Kidney epithelial cell (primary cell): ENCODE measurements at regions not wholly inside any gene's neighbourhood (a gene's known extent, or its start where the extent isn't known, plus 50 kb on each side); places are given as distances from the start of the nearest gene placed in this dataset.
A peak's percentile ranks its signal among the peaks of the same experiment; 100 is the strongest.

Experiments used
- DNase-seq: peaks from one replicate; pipeline ENCODE4 v3.0.0-alpha.2; 2010; ENCODE audit warnings: low read depth
- H3K27me3 ChIP-seq: 2 replicates; pipeline ENCODE4 v1.6.0; 2011; ENCODE audit warnings: low read length; ENCODE audit not compliant: control insufficient read depth, insufficient read depth
- H3K36me3 ChIP-seq: 2 replicates; pipeline ENCODE4 v1.5.1; 2011; ENCODE audit warnings: low read length; ENCODE audit not compliant: control insufficient read depth, insufficient read depth
- H3K4me3 ChIP-seq: 2 replicates; pipeline ENCODE4 v1.5.1; 2011; ENCODE audit warnings: low read depth, mild to moderate bottlenecking, control low read depth, low read length
- CTCF ChIP-seq: IDR thresholded peaks from 2 replicates; pipeline ENCODE4 v1.5.1; 2011; ENCODE audit warnings: mild to moderate bottlenecking, moderate library complexity, low read length, control low read depth, inconsistent platforms; ENCODE audit not compliant: insufficient read depth, poor library complexity, severe bottlenecking

GRCh38 chr1:79363430-79363829, 356.9 kb upstream of the ADGRL4 start:
- Histone ChIP-seq H3K4me3 (no peak overlapping the region), H3K36me3 (no peaks in the 10 kb centered on the region), H3K27me3 (no peaks in the 10 kb centered on the region)
- no peak for TF ChIP-seq CTCF
- DNase-seq, result no peak

- no peak for DNase-seq
- H3K36me3 ChIP-seq, result no peaks in the 10 kb centered on the region
- no peak overlapping the region for H3K4me3 ChIP-seq
- no peak for TF ChIP-seq CTCF
- H3K27me3 ChIP-seq, result no peaks in the 10 kb centered on the region
These were observed 355.9 kb upstream of the ADGRL4 start for GRCh38 chr1:79362470-79362869.

GRCh38 chr1:79355090-79355489, 348.6 kb upstream of the ADGRL4 start:
- no peak for TF ChIP-seq CTCF
- H3K27me3 ChIP-seq, result no peaks in the 10 kb centered on the region
- no peak overlapping the region for H3K4me3 ChIP-seq
- DNase-seq, result no peak
- no peaks in the 10 kb centered on the region for H3K36me3 ChIP-seq

- TF ChIP-seq CTCF, result peak; percentile 55
- Histone ChIP-seq H3K4me3 (no peak overlapping the region), H3K36me3 (no peaks in the 10 kb centered on the region), H3K27me3 (no peaks in the 10 kb centered on the region)
- no peak for DNase-seq
These were observed 346.7 kb upstream of the ADGRL4 start for GRCh38 chr1:79353224-79353623.

GRCh38 chr1:79326875-79327274, 320.3 kb upstream of the ADGRL4 start:
- TF ChIP-seq CTCF, result no peak
- no peak for DNase-seq
- H3K36me3 ChIP-seq, result no peaks in the 10 kb centered on the region
- no peak overlapping the region for H3K4me3 ChIP-seq
- H3K27me3 ChIP-seq, result no peaks in the 10 kb centered on the region

GRCh38 chr1:79325705-79326104, 319.2 kb upstream of the ADGRL4 start:
- no peaks in the 10 kb centered on the region for H3K27me3 ChIP-seq
- H3K4me3 ChIP-seq, result no peak overlapping the region
- no peaks in the 10 kb centered on the region for H3K36me3 ChIP-seq
- no peak for DNase-seq
- TF ChIP-seq CTCF, result no peak
